Esophagus muscularis mucosa (tissue), 4 donors: ENCODE measurements at regions not wholly inside any gene's neighbourhood (a gene's known extent, or its start where the extent isn't known, plus 50 kb on each side); places are given as distances from the start of the nearest gene placed in this dataset.

Source experiments
- EP300 ChIP-seq: sonication (generic); formaldehyde crosslinking; IDR thresholded peaks from one replicate; pipeline ENCODE4 v1.6.1; 2017; ENCODE audit warnings: antibody characterized with exemption
- POLR2A ChIP-seq: fragments of 450-650 bp; IDR thresholded peaks from one replicate; pipeline ENCODE4 v1.6.1; 2017; ENCODE audit warnings: antibody characterized with exemption, moderate library complexity, mild to moderate bottlenecking, low read depth
- POLR2AphosphoS5 ChIP-seq, 2 donors: sonication (generic); formaldehyde crosslinking; IDR thresholded peaks; one replicate each; pipeline ENCODE4 v1.6.1; 2017; ENCODE audit warnings: antibody characterized with exemption in 2 of 2
- TF ChIP-seq, protein P1 (sequence below), 3 experiments: fragments of 200-600 bp in 2 of 3; fragments of 450-650 bp in 1 of 3; sonication (generic) in 2 of 3; IDR thresholded peaks; one replicate each; pipeline ENCODE4 v1.5.1; 2017 to 2019; ENCODE audit warnings: antibody characterized with exemption in 3 of 3, mild to moderate bottlenecking in 2 of 3, moderate library complexity in 1 of 3

GRCh38 chr3:55297245-55297644 lies 189.9 kb downstream of the WNT5A start:
- TF ChIP-seq POLR2A, result no peak
- TF ChIP-seq, protein P1, sequence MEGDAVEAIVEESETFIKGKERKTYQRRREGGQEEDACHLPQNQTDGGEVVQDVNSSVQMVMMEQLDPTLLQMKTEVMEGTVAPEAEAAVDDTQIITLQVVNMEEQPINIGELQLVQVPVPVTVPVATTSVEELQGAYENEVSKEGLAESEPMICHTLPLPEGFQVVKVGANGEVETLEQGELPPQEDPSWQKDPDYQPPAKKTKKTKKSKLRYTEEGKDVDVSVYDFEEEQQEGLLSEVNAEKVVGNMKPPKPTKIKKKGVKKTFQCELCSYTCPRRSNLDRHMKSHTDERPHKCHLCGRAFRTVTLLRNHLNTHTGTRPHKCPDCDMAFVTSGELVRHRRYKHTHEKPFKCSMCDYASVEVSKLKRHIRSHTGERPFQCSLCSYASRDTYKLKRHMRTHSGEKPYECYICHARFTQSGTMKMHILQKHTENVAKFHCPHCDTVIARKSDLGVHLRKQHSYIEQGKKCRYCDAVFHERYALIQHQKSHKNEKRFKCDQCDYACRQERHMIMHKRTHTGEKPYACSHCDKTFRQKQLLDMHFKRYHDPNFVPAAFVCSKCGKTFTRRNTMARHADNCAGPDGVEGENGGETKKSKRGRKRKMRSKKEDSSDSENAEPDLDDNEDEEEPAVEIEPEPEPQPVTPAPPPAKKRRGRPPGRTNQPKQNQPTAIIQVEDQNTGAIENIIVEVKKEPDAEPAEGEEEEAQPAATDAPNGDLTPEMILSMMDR (IDR thresholded peaks at IDR 0.05), result no peak
- no peak for TF ChIP-seq POLR2AphosphoS5 (IDR thresholded peaks at IDR 0.05)
- TF ChIP-seq EP300, result no peak
